ENCODE measurements at regions not wholly inside any gene's neighbourhood (a gene's known extent, or its start where the extent isn't known, plus 50 kb on each side); places are given as distances from the start of the nearest gene placed in this dataset.

- DNase-seq (ENCODE audit: low read depth, low spot score): no peak
- Histone ChIP-seq H3K79me2 (ENCODE audit: insufficient read depth, low read length) (no peaks in the 10 kb centered on the region), H3K4me3 (replicated peaks in 1 of 2; ENCODE audit: low read depth in 1 of 2, low read length in 2 of 2) (no peak overlapping the region), H3K9ac (ENCODE audit: low read length) (no peak overlapping the region), H3K4me1 (ENCODE audit: control insufficient read depth in 1 of 2, insufficient read depth in 2 of 2, low read length in 2 of 2) (peaks cover 6 to 8% of the 10 kb centered on the region in 2 experiments; a peak in 2 of 4 replicates), H3K36me3 (ENCODE audit: control insufficient read depth in 1 of 2, insufficient read depth in 2 of 2, low read length in 2 of 2) (no peaks in the 10 kb centered on the region), H3K27me3 (ENCODE audit: insufficient read depth, low read length) (0 out of 2 replicates have a peak, but pooled peaks cover 4% of the 10 kb centered on the region), H2AFZ (ENCODE audit: low read depth, low read length, poor library complexity, severe bottlenecking) (no peak overlapping the region), H3K9me3 (ENCODE audit: control insufficient read depth in 1 of 2, insufficient read depth in 1 of 2, low read depth in 1 of 2, low read length in 2 of 2) (no peaks in the 10 kb centered on the region), H3K27ac (ENCODE audit: low read depth, low read length) (no peak overlapping the region), H3K4me2 (ENCODE audit: low read length) (no peak overlapping the region), H3K9me2 (ENCODE audit: insufficient read depth) (no peaks in the 10 kb centered on the region), H4K20me1 (ENCODE audit: insufficient read depth) (no peaks in the 10 kb centered on the region)
- intact Hi-C loops (cut with micrococcal nuclease): no loop called here
- ChIA-PET POLR2A (no interaction called here), CTCF (no interaction called here), RAD21 (ENCODE audit: low non-redundant PET in 1 of 2, low total read pairs in 2 of 2, uncharacterized antibody in 2 of 2, unreplicated experiment in 2 of 2) (no interaction called here)
- TF ChIP-seq JUND (IDR thresholded peaks at IDR 0.05) (no peak), SP1 (IDR thresholded peaks at IDR 0.05; ENCODE audit: low read depth) (no peak), RAD21 (IDR thresholded peaks at IDR 0.05; ENCODE audit: low read depth) (no peak), ZFX (IDR thresholded peaks at IDR 0.05) (no peak), ATF3 (IDR thresholded peaks at IDR 0.05) (no peak), TCF7L2 (IDR thresholded peaks at IDR 0.05; ENCODE audit: borderline replicate concordance, extremely low read depth, insufficient read depth, insufficient read length) (no peak), YY1 (IDR thresholded peaks at IDR 0.05; ENCODE audit: extremely low read depth, insufficient replicate concordance, low read depth, low read length) (no peak), SIN3A (IDR thresholded peaks at IDR 0.05; ENCODE audit: low read depth) (no peak), EZH2 (IDR thresholded peaks at IDR 0.05) (no peak), ZNF274 (IDR thresholded peaks at IDR 0.05; ENCODE audit: low read depth, low read length) (no peak)
- ATAC-seq: no peak
- BruUV-seq (replicated peaks): no TSS peak
These were observed 110.3 kb upstream of the RAB12 start for GRCh38 chr18:8498905-8499304.
